ENCODE measurements at regions not wholly inside any gene's neighbourhood (a gene's known extent, or its start where the extent isn't known, plus 50 kb on each side); places are given as distances from the start of the nearest gene placed in this dataset.
"Not testable (repeated sequence)": the region's sequence is repeated elsewhere in the genome, so short reads cannot be mapped to it uniquely, and the experiment has no call there.

GRCh38 chr7:149654588-149654987, 118.8 kb downstream of the ZNF467 start:
- Histone ChIP-seq H3K4me3 (ENCODE audit: severe bottlenecking) (no peak overlapping the region), H3K27me3 (ENCODE audit: insufficient read depth, poor library complexity, severe bottlenecking) (no peaks in the 10 kb centered on the region), H3K4me1 (ENCODE audit: insufficient read depth, poor library complexity, severe bottlenecking) (no peaks in the 10 kb centered on the region), H3K9me3 (ENCODE audit: severe bottlenecking) (no peaks in the 10 kb centered on the region), H3K36me3 (ENCODE audit: low read depth) (no peaks in the 10 kb centered on the region), H3K27ac (ENCODE audit: poor library complexity, severe bottlenecking) (no peak overlapping the region)
- ATAC-seq (ENCODE audit: low read depth) (no peak), DNase-seq (ENCODE audit: low spot score) (no peak)
- no peak for TF ChIP-seq CTCF (IDR thresholded peaks at IDR 0.05; ENCODE audit: poor library complexity, severe bottlenecking)

GRCh38 chr7:149650190-149650589, 123.2 kb downstream of the ZNF467 start:
- not testable (repeated sequence) for DNase-seq (ENCODE audit: low spot score); H3K9me3 ChIP-seq (ENCODE audit: severe bottlenecking); ATAC-seq (ENCODE audit: low read depth); H3K4me3 ChIP-seq (ENCODE audit: severe bottlenecking); H3K4me1 ChIP-seq (ENCODE audit: insufficient read depth, poor library complexity, severe bottlenecking); H3K27me3 ChIP-seq (ENCODE audit: insufficient read depth, poor library complexity, severe bottlenecking); H3K27ac ChIP-seq (ENCODE audit: poor library complexity, severe bottlenecking); H3K36me3 ChIP-seq (ENCODE audit: low read depth)

GRCh38 chr7:149644754-149645153, 128.6 kb downstream of the ZNF467 start:
- no peak overlapping the region for H3K27ac ChIP-seq (ENCODE audit: poor library complexity, severe bottlenecking)
- ATAC-seq (ENCODE audit: low read depth), result no peak

GRCh38 chr7:149642589-149642988, 130.8 kb downstream of the ZNF467 start:
- no peaks in the 10 kb centered on the region for H3K27me3 ChIP-seq (ENCODE audit: insufficient read depth, poor library complexity, severe bottlenecking)
- DNase-seq (ENCODE audit: low spot score) (no peak), ATAC-seq (ENCODE audit: low read depth) (no peak)

More at GRCh38 chr7:149644754-149645153, 128.6 kb downstream of the ZNF467 start:
- no peaks in the 10 kb centered on the region for H3K4me1 ChIP-seq (ENCODE audit: insufficient read depth, poor library complexity, severe bottlenecking)
- no peaks in the 10 kb centered on the region for H3K9me3 ChIP-seq (ENCODE audit: severe bottlenecking)
- H3K36me3 ChIP-seq (ENCODE audit: low read depth), result no peaks in the 10 kb centered on the region
- H3K27me3 ChIP-seq (ENCODE audit: insufficient read depth, poor library complexity, severe bottlenecking), result no peaks in the 10 kb centered on the region
- TF ChIP-seq CTCF (IDR thresholded peaks at IDR 0.05; ENCODE audit: poor library complexity, severe bottlenecking), result no peak
- no peak overlapping the region for H3K4me3 ChIP-seq (ENCODE audit: severe bottlenecking)
- no peak for DNase-seq (ENCODE audit: low spot score)

GRCh38 chr7:149638566-149639320, 134.6 kb downstream of the ZNF467 start:
- H3K27me3 ChIP-seq (ENCODE audit: insufficient read depth, poor library complexity, severe bottlenecking), result no peaks in the 10 kb centered on the region
- H3K27ac ChIP-seq (ENCODE audit: poor library complexity, severe bottlenecking), result no peak overlapping the region
- TF ChIP-seq CTCF (IDR thresholded peaks at IDR 0.05; ENCODE audit: poor library complexity, severe bottlenecking), result no peak
- ATAC-seq (ENCODE audit: low read depth) (no peak), DNase-seq (ENCODE audit: low spot score) (no peak)
- H3K9me3 ChIP-seq (ENCODE audit: severe bottlenecking), result no peaks in the 10 kb centered on the region
- H3K36me3 ChIP-seq (ENCODE audit: low read depth), result no peaks in the 10 kb centered on the region
- H3K4me1 ChIP-seq (ENCODE audit: insufficient read depth, poor library complexity, severe bottlenecking), result no peaks in the 10 kb centered on the region
- no peak overlapping the region for H3K4me3 ChIP-seq (ENCODE audit: severe bottlenecking)

More at GRCh38 chr7:149642589-149642988, 130.8 kb downstream of the ZNF467 start:
- TF ChIP-seq CTCF (IDR thresholded peaks at IDR 0.05; ENCODE audit: poor library complexity, severe bottlenecking), result no peak
- Histone ChIP-seq H3K9me3 (ENCODE audit: severe bottlenecking) (no peaks in the 10 kb centered on the region), H3K27ac (ENCODE audit: poor library complexity, severe bottlenecking) (no peak overlapping the region), H3K4me1 (ENCODE audit: insufficient read depth, poor library complexity, severe bottlenecking) (no peaks in the 10 kb centered on the region), H3K36me3 (ENCODE audit: low read depth) (no peaks in the 10 kb centered on the region), H3K4me3 (ENCODE audit: severe bottlenecking) (no peak overlapping the region)

Data from RWPE2 (cell line).